GM19025 (cell line): ENCODE measurements at regions not wholly inside any gene's neighbourhood (a gene's known extent, or its start where the extent isn't known, plus 50 kb on each side); places are given as distances from the start of the nearest gene placed in this dataset.

Experiments used
- ATAC-seq: cut with Tn5 transposase; IDR thresholded peaks from one replicate; pipeline ENCODE4 v1.9.1; 2021; ENCODE audit warnings: mild to moderate bottlenecking, low read depth, moderate library complexity; ENCODE audit not compliant: unreplicated experiment

DNA sequence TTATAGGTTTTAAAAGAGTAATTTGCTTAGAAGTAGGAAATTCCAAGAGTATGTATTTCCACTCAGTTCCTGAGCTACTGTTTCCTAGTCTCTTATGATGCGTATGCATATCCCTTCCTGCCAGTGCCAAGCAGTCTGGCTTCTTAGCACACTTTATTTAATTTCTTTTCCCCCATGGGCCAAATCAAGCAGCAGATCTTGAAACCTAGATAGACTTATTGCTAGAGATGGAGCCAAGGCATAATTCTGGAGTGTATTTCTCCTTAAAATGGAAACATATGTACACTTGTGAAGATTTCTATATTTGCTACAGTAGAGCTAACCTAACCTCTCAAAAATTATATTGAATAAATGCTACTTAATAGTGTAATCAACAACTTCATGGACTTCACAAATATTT, 2337.6 kb downstream of the PCDH7 start:
- ATAC-seq, result no peak

DNA sequence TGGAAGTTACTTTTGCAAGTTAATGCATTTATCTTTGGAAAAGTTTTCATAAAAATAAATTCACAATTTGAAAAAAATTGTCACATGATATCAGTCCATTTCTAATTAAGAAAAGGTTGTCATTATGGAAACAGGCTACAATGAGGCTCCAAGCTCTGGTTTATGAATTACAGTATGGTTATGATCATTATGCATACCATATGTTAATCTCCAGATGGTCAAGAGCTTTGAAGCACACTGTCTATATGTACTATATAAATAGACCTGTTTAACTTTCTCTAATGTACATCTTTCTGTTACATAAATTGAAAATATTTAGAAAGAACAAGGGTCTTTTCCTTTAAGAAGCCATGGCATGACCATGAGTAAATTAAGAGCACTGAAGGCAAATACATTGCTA, 2338.8 kb downstream of the PCDH7 start:
- ATAC-seq, result no peak

DNA sequence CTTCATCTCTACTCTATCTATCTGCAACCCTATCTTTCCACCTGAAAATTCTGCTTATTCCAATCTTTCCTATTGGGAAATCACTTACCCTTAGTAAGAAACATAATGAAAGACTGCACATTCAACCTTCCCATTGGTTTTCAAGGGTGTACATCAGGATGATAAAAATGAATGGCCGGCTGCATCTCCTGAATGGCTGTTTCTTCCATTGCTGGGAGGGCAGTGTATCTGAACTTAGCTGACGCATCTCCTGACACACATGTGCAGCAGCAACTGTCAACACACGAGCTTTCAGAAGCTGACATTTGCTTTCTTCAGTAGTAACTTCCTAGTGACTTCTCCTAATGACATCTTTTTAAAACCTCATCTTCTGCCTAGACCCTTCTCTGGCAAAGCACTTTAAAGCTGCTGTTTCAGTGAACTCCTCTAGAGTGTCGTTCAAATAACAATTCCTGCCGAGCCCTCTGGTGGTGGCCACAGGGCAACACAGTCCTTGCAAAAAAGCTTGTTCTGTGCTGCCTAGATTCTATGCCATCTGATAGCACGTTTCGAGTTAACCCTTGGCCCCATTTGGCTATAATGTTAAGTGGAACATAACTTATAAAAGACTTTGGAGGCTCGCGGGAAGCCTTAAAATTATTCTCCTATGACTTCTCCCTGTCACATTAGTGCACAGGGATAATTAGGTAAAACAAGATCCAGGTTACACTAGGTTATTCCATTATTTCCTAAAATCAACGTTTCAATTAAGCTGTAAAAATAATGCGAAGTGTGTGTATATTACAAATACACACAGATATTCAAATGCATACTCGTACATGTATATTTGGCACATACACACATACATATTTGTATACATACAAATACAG, 2340.7 kb downstream of the PCDH7 start:
- no peak for ATAC-seq

- no peak for ATAC-seq
Observed at GRCh38 chr4:33061727-33062126, 2341.6 kb downstream of the PCDH7 start.

DNA sequence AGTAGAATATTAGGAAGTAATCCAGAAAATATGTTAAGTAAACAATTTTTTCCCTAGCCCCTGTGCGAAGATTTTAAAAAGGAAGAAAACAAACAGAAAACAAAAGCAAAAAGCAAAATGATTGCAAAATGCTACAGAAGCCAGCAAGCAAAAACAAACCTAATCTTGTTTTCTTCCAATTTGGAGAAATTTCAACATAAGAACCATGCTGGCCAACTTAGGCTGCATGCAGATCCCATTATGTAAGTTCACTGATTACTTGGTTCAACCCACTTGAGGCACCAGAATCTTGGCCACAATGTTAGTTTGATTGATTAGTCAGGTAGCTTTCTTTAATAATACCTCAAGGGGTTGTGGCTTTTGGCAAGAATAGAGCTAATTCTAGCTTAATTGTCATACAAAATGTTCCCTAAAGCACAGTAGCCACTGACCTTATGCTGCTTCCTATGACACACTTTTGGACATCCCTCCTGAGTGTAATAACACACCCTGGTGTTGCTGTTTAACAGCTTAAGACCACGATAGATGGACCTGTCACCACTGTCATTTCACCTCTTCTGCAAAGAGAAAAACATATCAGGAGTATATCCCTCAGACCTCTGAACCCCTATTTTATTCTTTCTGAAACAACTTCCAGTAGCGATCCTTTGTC, 2342.1 kb downstream of the PCDH7 start:
- ATAC-seq, result no peak

DNA sequence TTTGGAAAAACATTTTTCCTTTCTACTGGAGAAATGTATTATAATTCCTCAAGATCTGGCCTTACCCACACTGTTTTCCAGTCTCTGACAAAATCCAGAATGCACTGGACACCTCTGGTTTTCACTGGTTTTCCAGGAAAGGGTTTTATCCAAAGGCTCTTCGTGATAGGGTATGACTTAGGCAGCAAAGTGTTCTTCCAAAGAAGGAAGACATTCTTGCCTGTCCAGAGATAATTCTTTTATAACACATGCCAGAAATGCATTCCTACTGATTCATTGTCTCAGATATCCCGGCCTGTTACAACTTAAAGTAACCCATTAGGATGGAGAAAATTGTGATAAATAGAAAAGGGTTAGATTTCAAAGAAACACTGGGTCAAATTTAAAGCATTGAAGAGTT, 2343.1 kb downstream of the PCDH7 start:
- no peak for ATAC-seq

GRCh38 chr4:33064238-33064637, 2344.1 kb downstream of the PCDH7 start:
- no peak for ATAC-seq

GRCh38 chr4:33065749-33066148, 2345.6 kb downstream of the PCDH7 start:
- ATAC-seq, result no peak

- ATAC-seq, result no peak
Observed at GRCh38 chr4:33067221-33067620, 2347.1 kb downstream of the PCDH7 start.

- no peak for ATAC-seq
Observed at GRCh38 chr4:33068539-33068938, 2348.4 kb downstream of the PCDH7 start.

DNA sequence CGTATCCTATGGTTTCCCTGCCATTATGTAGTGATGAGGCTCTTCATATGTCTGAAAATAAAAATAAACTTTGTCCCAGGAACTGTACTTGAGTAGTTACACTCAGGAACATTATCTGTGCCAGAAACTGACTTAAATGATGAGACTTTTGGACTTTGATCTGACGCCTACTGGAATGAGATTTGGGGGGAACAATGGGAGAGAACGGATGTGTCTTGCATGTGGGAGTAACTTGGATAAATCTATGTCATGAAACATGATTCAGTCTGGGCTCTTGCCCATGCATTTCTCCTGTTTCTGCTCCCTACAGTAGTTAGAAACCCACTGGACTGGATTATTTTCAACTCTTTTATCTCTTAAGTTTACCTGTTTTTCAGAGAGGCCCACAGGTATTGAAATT, 2351.4 kb downstream of the PCDH7 start:
- ATAC-seq, result no peak

GRCh38 chr4:33072298-33073089, 2352.3 kb downstream of the PCDH7 start:
- no peak for ATAC-seq

DNA sequence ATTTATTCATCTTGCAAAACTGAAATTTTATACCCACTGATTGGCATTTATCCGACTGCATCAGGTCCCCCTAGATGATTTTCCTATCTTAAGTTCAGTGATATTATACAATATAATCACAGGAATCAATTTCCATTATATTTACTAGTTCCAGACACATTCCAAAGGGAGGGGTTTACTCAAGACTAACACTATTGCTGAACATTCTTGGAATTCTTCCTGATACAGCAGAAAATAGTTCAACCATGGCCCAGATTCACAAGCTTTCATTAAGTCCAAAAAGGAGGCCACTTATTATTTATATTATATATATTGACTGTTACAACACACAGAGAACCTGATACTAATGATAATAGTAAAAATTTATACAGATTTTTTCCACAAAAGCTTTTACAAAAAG, 2353.6 kb downstream of the PCDH7 start:
- ATAC-seq, result no peak

DNA sequence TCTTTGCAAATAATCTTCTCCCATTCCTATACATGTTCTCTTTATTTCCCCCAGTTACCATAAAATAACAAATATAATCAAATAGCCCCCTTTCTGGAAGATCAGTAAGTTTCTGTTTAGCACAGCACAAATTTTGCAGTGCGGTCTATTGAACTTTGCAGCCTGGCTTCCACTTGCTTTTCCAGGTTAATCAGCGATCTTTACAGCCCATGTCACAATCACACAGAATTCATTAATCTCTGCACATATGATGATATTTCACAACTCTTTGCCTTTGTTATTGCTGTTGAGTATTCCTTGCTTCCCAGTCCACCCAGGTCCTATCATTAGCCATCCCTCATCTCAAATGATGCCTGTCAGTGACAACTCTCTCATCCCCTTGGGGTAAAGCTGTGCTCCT, 2358.0 kb downstream of the PCDH7 start:
- no peak for ATAC-seq

GRCh38 chr4:33080275-33080674, 2360.1 kb downstream of the PCDH7 start:
- ATAC-seq, result no peak

GRCh38 chr4:33085709-33086108, 2365.5 kb downstream of the PCDH7 start:
- ATAC-seq, result no peak

DNA sequence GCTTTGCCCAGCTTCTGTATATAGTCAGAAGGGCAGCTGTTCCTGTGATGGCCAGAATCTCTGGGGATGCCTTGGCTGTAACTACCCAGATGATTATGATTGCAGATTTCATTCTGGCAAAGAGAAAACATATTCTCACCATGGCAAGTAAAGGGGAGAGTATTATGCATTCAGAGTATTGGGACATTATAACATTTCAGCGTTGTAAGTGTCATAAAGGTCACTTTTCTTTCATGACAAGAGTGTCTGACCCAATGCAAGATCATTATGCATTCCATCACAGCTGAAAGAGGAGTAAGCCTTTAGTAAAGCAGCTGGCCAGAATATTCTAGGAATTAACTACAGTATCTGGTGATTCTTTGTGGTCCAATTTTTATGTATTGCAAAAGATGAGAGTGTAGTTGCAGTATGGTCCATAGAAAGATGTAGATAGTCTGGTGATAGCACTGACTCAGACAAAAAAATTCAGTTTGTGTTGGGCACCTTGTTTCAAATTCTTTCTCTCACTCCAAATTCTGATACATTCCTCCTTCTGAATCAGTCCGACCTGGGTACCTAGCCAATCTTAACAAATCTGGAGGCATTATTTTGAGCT, 2366.3 kb downstream of the PCDH7 start:
- ATAC-seq, result no peak

DNA sequence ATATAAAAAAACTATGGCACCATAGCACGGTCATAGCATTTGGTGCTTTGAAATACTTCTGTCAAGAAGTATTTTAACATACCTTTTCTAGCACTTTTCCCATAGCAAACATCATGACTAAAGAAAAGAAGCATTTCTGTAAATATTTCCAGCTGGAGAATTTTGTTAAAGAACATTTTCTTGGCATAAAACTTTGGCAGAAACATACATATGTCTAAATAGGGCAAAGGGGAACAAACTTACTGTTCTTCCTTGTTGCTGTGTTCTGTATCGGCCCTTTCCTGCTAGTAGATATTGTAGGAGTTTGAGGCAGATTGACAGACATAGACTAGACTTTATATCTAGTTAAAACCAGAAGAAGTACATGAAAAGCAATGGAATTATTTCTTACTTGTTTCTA, 2368.5 kb downstream of the PCDH7 start:
- ATAC-seq, result no peak

- ATAC-seq, result no peak
Observed at GRCh38 chr4:33090910-33091309, 2370.7 kb downstream of the PCDH7 start.

- ATAC-seq, result no peak
Observed at GRCh38 chr4:33091961-33092360, 2371.8 kb downstream of the PCDH7 start.

DNA sequence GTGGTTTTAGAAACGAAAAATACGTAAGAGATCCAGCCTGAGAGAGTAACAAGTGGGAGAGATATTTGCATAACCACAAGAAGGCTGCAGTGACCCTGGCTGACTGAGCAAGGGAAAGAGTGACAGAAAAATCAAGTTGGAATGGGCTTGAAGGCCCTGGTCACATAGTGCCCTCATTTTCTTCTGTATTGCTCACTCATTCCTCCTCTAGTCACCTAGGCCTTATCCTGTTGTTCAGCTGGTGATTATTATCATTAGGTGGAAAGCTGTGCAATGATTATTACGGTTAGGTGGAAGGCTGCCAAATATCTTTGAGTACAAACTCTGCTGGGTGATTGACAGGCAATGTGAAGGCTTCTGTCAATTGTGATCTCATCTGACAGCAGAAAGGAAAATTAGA, 2384.1 kb downstream of the PCDH7 start:
- no peak for ATAC-seq
